CD4-positive, alpha-beta T cell (primary cell): ENCODE measurements at regions not wholly inside any gene's neighbourhood (a gene's known extent, or its start where the extent isn't known, plus 50 kb on each side); places are given as distances from the start of the nearest gene placed in this dataset.

Source experiments
- ATAC-seq: fragments of 200-7000 bp; cut with Tn5 transposase; one replicate; pipeline ENCODE4 v1.10.0; 2022; ENCODE audit warnings: mild to moderate bottlenecking; ENCODE audit not compliant: poor library complexity
- CTCF ChIA-PET: fragments of 350-600 bp; sonication (Branson Sonifier 250); formaldehyde crosslinking; loops from one replicate; lab custom pipeline; 2021; ENCODE audit warnings: antibody characterized with exemption, inconsistent platforms; lab: Charles Lee
- POLR2A ChIA-PET: fragments of 350-600 bp; sonication (Branson Sonifier 250); formaldehyde crosslinking; loops from one replicate; lab custom pipeline; 2021; ENCODE audit warnings: antibody characterized with exemption, inconsistent platforms; lab: Charles Lee
- DNase-seq, 14 experiments: peaks; one replicate each; pipeline ENCODE4 v3.0.0-alpha.2; 2013 to 2020; ENCODE audit warnings: mixed read lengths in 2 of 14
- H3K27ac ChIP-seq, 2 donors: one replicate each; pipeline versions ENCODE4 v1.5.1 to v1.7.0; 2013; ENCODE audit warnings: low read length in 2 of 2, low read depth in 1 of 2, mild to moderate bottlenecking in 1 of 2
- H3K27me3 ChIP-seq, 2 experiments: 1 replicate in 1 of 2; 2 replicates in 1 of 2; pipeline versions ENCODE4 v1.6.1 to v1.7.0; 2013; ENCODE audit warnings: low read length in 2 of 2, control low read depth in 1 of 2, mild to moderate bottlenecking in 1 of 2, moderate library complexity in 1 of 2; ENCODE audit not compliant: insufficient read depth in 2 of 2, control insufficient read depth in 1 of 2
- H3K36me3 ChIP-seq: one replicate; pipeline ENCODE4 v1.6.1; 2013; ENCODE audit warnings: low read length, control low read depth; ENCODE audit not compliant: insufficient read depth
- H3K4me1 ChIP-seq: one replicate; pipeline ENCODE4 v1.6.1; 2013; ENCODE audit warnings: low read length, control low read depth; ENCODE audit not compliant: insufficient read depth
- H3K4me3 ChIP-seq: one replicate; pipeline ENCODE4 v1.5.1; 2013; ENCODE audit warnings: mild to moderate bottlenecking, low read length, moderate library complexity
- H3K9me3 ChIP-seq, 2 experiments: 1 replicate in 1 of 2; 2 replicates in 1 of 2; pipeline versions ENCODE4 v1.6.1 to v1.7.0; 2013; ENCODE audit warnings: low read length in 2 of 2, mild to moderate bottlenecking in 2 of 2, control low read depth in 1 of 2, moderate library complexity in 1 of 2; ENCODE audit not compliant: control insufficient read depth in 1 of 2, insufficient read depth in 1 of 2
- H3K27ac Mint-ChIP-seq: one replicate; pipeline ENCODE4 v1.8.0; 2020; ENCODE audit warnings: mixed read lengths
- H3K27me3 Mint-ChIP-seq: one replicate; pipeline ENCODE4 v1.8.0; 2021; ENCODE audit warnings: mixed read lengths
- H3K36me3 Mint-ChIP-seq: one replicate; pipeline ENCODE4 v1.8.0; 2021; ENCODE audit warnings: low read depth, mixed read lengths
- H3K4me1 Mint-ChIP-seq: one replicate; pipeline ENCODE4 v1.8.0; 2021; ENCODE audit warnings: low read depth, mixed read lengths
- H3K4me3 Mint-ChIP-seq: one replicate; pipeline ENCODE4 v1.8.0; 2020; ENCODE audit warnings: mild to moderate bottlenecking, mixed read lengths
- H3K9me3 Mint-ChIP-seq: one replicate; pipeline ENCODE4 v1.8.0; 2020; ENCODE audit warnings: mixed read lengths
- intact Hi-C, 2 experiments: fragments of 100-400 bp; cut with DNase I in 1 of 2; cut with micrococcal nuclease in 1 of 2; formaldehyde crosslinking; loops; one replicate each; pipeline versions ENCODE4 v1.15.1 to v1.9.0; 2023 to 2025; cut with DNase I, micrococcal nuclease
- TF ChIP-seq, protein P1 (sequence below): fragments of 200-600 bp; IDR thresholded peaks from one replicate; pipeline ENCODE4 v1.8.0; 2022; ENCODE audit warnings: antibody characterized with exemption, mild to moderate bottlenecking

DNA sequence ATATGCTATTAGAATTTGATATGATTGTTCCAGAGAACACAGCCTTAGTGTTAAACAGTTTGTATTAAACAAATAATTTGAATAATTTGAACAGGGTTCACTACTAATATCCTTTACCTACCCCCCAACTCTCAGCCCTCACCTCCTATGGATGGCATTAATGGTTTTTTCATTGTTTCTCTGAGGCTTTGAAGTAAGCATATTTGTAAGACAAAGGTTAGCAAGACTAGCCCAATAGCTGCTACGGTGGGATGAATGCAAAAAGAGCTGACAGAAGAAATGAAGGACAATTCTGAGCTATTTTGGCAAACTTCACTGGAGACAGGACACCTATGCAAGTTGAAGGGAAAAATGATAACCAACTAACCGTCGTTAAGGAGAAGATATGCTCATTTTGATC is 61.6 kb downstream of the ARL4A start:
- Mint-ChIP-seq H3K27ac (no peak overlapping the region), H3K27me3 (no peaks in the 10 kb centered on the region), H3K9me3 (no peaks in the 10 kb centered on the region), H3K36me3 (no peaks in the 10 kb centered on the region), H3K4me3 (no peak overlapping the region), H3K4me1 (no peaks in the 10 kb centered on the region)
- ATAC-seq (no peak), DNase-seq (no peak)
- H3K36me3 ChIP-seq, result no peaks in the 10 kb centered on the region
- no peaks in the 10 kb centered on the region for H3K4me1 ChIP-seq
- H3K9me3 ChIP-seq, result no peaks in the 10 kb centered on the region
- CTCF ChIA-PET, result interaction anchor here (1.1 kb wide), 1 partner anchor 18 kb away, joined by 3 read pairs; no protein-coding TSS in a partner anchor
- POLR2A ChIA-PET, result no interaction called here
- H3K4me3 ChIP-seq, result no peak overlapping the region
- intact Hi-C loops, result no loop called here
- no peaks in the 10 kb centered on the region for H3K27me3 ChIP-seq
- TF ChIP-seq, protein P1, sequence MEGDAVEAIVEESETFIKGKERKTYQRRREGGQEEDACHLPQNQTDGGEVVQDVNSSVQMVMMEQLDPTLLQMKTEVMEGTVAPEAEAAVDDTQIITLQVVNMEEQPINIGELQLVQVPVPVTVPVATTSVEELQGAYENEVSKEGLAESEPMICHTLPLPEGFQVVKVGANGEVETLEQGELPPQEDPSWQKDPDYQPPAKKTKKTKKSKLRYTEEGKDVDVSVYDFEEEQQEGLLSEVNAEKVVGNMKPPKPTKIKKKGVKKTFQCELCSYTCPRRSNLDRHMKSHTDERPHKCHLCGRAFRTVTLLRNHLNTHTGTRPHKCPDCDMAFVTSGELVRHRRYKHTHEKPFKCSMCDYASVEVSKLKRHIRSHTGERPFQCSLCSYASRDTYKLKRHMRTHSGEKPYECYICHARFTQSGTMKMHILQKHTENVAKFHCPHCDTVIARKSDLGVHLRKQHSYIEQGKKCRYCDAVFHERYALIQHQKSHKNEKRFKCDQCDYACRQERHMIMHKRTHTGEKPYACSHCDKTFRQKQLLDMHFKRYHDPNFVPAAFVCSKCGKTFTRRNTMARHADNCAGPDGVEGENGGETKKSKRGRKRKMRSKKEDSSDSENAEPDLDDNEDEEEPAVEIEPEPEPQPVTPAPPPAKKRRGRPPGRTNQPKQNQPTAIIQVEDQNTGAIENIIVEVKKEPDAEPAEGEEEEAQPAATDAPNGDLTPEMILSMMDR, result no peak
- no peak overlapping the region for H3K27ac ChIP-seq

DNA sequence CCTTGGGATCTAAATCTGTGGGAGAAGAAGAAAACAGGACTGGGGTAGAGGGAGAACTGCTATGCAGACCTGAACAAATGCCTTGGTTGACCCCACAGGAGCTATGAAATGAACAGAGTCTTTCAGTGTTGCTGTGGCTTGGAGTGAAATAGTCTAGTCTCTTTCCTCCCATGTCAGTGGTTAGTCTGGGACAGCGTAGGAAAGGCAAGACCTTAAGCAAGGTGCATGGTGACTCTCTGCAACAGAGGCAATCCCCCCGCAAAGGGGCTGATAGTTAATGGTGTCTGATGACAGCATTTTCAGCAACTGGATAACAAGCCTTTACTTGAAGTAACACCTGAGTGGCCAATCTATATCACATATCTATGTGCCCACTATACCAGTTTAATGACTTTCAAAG is 62.3 kb downstream of the ARL4A start:
- no peak overlapping the region for H3K27ac Mint-ChIP-seq
- DNase-seq (no peak), ATAC-seq (no peak)
- H3K4me3 Mint-ChIP-seq, result no peak overlapping the region
- no peaks in the 10 kb centered on the region for H3K36me3 Mint-ChIP-seq
- ChIA-PET CTCF (interaction anchor here (1.1 kb wide), 1 partner anchor 17 kb away, joined by 3 read pairs; no protein-coding TSS in a partner anchor), POLR2A (interaction anchor here (0.7 kb wide), 1 partner anchor 28 kb away, joined by 3 read pairs; no protein-coding TSS in a partner anchor)
- no peaks in the 10 kb centered on the region for H3K27me3 Mint-ChIP-seq
- H3K9me3 ChIP-seq, result no peaks in the 10 kb centered on the region
- H3K4me3 ChIP-seq, result no peak overlapping the region
- H3K9me3 Mint-ChIP-seq, result no peaks in the 10 kb centered on the region
- intact Hi-C loops, result no loop called here
- no peak overlapping the region for H3K27ac ChIP-seq
- no peaks in the 10 kb centered on the region for H3K4me1 ChIP-seq
- TF ChIP-seq, protein P1, result no peak
- H3K4me1 Mint-ChIP-seq, result no peaks in the 10 kb centered on the region
- H3K36me3 ChIP-seq, result no peaks in the 10 kb centered on the region
- no peaks in the 10 kb centered on the region for H3K27me3 ChIP-seq

DNA sequence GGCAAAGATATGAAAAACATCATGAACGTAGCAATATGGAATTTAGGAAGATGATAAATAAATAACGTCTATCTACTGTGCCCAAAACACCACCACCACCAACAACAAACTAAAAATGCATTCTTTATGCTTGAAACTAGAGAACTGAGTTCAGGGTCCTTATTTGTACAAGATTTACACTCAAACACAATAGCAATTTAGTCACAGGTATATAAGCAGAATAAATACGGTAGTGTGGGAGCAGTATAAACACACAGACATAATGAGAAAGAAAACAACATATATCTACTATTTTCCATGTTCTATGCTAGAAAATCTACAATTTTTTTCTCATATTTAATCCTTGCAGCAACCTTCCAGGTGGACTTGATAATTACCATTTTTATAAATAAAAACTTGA is 64.3 kb downstream of the ARL4A start:
- H3K27me3 Mint-ChIP-seq, result no peaks in the 10 kb centered on the region
- no peak overlapping the region for H3K4me3 Mint-ChIP-seq
- H3K36me3 ChIP-seq, result no peaks in the 10 kb centered on the region
- H3K9me3 Mint-ChIP-seq, result no peaks in the 10 kb centered on the region
- DNase-seq, result no peak
- no peaks in the 10 kb centered on the region for H3K4me1 Mint-ChIP-seq
- no peaks in the 10 kb centered on the region for H3K4me1 ChIP-seq
- no peaks in the 10 kb centered on the region for H3K36me3 Mint-ChIP-seq
- intact Hi-C loops, result no loop called here
- no peaks in the 10 kb centered on the region for H3K9me3 ChIP-seq
- H3K4me3 ChIP-seq, result no peak overlapping the region
- H3K27me3 ChIP-seq, result no peaks in the 10 kb centered on the region
- TF ChIP-seq, protein P1, result no peak
- CTCF ChIA-PET, result no interaction called here
- no peak overlapping the region for H3K27ac ChIP-seq
- POLR2A ChIA-PET, result no interaction called here
- no peak overlapping the region for H3K27ac Mint-ChIP-seq
- ATAC-seq, result no peak
